HG02763 (cell line): ENCODE measurements at regions not wholly inside any gene's neighbourhood (a gene's known extent, or its start where the extent isn't known, plus 50 kb on each side); places are given as distances from the start of the nearest gene placed in this dataset.
"Not testable (repeated sequence)": the region's sequence is repeated elsewhere in the genome, so short reads cannot be mapped to it uniquely, and the experiment has no call there.

Experiments used
- ATAC-seq: cut with Tn5 transposase; IDR thresholded peaks from one replicate; pipeline ENCODE4 v1.9.1; 2021; ENCODE audit warnings: mild to moderate bottlenecking, moderate library complexity; ENCODE audit not compliant: unreplicated experiment

DNA sequence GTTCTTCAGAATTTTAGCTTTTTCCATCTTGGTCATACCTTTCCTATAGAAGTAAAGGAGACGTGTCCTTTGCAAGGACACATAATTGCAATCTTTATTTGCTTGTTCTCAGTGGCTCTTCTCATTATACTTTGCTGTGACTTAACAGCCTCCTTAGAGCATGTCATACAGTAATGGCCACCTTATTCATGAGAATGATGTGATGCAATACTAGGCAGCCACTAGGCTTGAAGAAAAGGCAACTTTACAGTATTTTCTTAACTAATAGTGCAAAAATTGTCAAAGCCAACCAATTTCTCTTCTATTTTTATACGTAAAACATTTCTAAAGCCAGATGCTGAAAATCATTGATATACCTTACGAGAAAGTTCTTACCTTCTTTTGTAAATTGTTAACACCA, 1296.8 kb upstream of the EYS start:
- ATAC-seq: no peak

DNA sequence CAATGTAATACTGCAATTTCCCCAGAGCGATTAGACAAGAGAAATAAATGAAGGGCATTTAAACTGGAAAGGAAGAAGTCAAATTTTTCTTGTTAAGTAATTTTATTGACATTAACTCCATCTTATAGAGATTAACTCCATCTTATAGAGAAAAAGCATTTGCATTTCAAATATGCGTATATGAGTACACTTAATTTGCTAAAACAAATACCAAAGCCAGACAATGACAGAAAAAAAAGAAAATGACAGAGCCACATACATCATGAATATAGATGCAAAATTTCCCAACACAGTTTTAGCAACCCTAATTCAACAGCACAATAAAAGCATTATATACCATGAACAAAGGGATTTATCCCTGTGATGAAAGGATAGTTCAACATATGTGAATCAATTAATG, 1293.1 kb upstream of the EYS start:
- no peak for ATAC-seq

DNA sequence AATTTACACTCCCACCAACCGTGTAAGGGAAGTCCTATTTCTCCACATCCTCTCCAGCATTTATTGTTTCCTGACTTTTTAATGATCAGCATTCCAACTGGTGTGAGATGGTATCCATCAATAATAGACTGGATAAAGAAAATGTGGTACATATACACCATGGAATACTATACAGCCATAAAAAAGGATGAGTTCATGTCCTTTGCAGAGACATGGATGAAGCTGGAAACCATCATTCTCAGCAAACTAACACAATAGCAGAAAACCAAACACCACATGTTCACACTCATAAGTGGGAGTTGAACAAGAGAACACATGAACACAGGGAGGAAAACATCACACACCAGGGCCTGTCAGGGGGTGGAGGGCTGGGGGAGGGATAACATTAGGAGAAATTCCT, 1290.6 kb upstream of the EYS start:
- ATAC-seq: not testable (repeated sequence)

DNA sequence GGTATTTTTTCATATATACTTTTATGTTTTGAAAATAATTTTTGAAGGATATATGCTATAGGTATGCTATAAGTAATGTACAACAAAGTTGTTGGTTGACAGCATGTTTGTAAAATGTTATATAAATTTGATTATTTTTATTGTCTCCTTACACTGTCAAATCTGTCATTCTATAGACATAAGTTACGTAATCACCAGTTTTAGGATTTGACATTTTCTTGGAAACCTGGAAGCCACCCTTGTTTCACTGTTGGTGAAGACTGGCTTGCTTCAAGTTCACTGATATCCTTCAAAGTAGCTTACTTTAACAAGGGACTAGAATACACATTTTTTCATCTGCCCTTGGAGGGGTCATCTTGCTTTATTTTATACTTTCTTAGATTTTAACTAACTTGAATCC, 1288.6 kb upstream of the EYS start:
- ATAC-seq: no peak

DNA sequence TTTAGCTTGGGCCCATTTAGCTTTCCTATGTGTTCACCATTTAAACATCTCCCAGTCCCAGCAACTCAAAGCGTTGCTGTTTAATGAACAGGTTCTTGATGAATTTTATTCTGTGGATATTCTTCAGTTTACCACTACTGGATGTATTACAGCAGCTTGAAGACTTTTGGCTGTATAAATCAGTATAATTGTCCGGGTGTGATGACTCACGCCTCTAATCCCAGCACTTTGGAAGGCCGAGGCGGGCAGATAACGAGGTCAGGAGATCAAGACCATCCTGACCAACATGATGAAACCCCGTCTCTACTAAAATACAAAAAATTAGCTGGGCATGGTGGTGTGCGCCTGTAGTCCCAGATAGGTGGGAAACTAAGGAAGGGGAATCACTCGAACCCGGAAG, 1286.7 kb upstream of the EYS start:
- ATAC-seq: not testable (repeated sequence)

DNA sequence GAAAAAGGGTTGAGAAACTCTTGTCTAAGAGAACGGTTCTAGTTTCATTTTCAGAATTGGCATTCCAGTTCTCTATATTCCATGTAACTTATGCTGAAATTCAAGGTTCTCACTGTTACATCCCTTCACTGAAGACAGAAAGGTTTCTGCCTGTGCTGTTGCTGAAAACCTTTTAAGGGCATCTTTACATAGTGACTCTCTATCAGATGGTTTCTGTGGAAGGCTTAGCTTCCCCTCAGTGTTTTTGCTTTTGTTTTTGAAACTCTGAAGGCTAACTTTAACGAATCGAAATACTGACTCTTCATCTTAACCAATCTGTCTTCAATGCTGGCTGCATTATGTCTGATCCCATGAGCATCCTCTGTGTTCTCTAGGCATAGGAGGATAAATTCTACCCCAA, 1286.2 kb upstream of the EYS start:
- no peak for ATAC-seq

DNA sequence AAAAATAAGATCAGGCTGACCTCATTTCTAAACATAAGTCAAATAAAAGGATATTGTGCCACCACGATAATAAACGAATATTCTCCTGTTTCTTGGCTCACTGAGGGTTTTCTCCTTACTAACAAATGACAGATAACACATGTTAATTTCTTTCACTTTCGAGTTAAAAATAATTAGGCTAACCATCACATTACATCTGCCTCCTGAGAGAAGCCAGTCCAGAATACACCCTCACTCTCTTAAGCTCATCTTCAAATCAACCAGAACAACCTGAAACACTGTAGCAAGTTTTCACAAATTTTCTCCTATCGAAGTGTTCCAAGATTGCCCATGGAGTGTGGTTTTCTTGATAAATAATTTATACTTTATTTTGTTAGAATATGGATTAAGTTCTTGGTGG, 1285.6 kb upstream of the EYS start:
- ATAC-seq: no peak

DNA sequence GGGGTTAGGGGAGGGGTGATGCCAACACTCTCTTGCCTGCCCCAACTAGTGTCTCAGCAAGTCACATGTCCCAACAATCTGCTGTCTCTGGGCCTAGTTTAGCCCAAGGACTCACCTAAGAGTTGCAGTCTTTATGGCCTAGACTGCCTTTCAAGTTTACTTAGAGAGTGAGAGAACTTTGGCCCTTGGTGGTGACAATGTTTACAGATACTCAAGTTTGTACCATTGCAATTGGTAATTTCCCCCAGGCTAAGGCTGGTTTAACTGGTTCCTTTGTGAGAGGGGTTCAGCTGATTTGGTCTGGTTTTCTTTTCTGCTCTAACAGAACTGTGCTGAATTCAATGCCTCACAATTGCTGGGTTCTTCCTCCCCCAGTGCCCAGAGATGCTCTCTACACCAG, 1279.9 kb upstream of the EYS start:
- no peak for ATAC-seq

DNA sequence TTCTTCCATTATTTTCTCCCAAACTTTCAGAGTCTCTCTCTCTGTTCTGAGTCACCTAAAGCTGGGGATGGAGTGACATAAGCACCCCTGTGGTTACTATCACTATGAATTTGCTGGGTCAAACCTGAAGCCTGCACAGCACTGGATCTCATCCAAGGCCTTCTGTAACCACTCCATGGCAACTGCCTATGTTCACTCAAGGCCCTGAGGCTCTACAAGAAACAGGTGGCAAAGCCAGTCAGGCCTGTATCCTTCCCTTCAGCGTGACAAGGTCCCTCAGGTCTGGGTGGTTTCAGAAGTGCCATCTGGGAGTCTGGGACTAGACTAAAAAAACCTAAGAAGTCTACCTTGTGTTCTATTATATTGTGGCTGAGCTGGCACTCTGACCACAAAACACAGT, 1278.8 kb upstream of the EYS start:
- no peak for ATAC-seq

DNA sequence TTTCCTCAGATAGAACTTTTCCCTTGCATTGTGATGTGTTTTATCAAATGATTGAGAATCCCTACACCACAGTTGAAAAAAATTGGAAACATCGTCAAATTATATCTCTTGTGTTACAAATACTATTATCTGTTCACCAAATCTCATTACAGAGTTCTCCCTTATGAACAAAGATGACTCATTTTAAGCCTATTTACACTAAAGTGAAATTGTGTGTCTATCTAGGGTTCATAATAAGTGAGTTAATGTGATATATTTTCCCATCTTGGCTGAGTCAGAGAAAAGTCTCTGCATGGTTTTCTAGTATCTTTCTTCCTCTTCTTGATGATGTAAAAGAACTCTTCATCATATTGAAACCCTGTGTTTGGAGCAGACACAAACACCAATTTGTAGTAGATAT, 1263.3 kb upstream of the EYS start:
- ATAC-seq: no peak

DNA sequence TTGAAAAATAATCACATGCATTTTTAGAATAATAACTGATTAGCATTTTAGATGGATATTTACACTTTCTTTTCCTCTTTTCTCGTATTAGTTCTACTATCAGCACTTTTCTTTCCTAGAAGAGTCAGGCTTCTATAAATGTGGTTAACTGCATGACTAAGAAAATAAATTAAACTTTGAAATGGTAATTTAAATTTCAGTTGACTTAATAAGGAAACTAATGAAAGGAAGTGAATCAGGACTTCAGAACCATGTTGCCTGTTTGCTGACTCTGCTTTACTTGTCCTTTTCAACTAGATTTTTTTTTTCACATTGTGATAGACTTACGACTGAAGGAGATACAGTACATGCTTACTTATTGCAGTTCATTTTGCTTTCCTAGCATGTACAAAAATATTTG, 1258.2 kb upstream of the EYS start:
- no peak for ATAC-seq

DNA sequence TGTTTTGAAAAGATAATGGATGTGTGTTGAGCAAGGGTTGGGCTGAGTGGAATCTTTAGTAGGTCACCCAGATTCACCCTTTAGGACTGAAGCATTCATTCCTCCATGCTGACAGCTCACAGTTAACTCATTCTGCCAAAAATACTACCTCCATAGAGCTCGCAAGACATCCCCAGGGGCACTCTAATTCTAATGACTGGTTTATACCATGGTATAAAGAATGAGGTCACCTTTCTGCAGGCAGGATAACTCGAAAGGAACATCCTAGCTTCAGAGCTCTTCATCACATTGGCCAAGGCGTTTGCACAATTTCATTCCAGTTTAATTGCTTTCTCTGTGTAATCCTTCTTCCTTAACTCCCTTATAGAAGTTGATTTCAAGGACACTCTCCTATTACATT, 1257.2 kb upstream of the EYS start:
- ATAC-seq: no peak

DNA sequence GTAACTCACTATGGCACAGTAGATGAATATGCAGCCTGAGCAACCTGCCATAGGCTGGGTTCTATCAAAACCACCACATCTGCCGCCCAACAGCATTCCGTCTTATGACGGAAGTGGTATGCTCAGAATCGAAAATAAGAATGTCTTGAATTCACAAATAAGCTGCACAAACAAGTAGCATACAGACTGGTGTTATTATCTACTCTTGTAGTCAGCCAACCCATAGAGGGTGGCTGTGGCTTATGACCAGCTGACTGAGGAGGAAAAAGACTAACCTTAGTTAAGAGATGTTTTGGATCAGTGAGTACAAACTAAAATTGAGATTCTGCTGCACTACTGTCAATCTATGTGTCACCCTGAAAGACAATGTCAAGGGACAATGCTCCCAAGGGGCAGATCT, 1255.1 kb upstream of the EYS start:
- ATAC-seq: no peak

DNA sequence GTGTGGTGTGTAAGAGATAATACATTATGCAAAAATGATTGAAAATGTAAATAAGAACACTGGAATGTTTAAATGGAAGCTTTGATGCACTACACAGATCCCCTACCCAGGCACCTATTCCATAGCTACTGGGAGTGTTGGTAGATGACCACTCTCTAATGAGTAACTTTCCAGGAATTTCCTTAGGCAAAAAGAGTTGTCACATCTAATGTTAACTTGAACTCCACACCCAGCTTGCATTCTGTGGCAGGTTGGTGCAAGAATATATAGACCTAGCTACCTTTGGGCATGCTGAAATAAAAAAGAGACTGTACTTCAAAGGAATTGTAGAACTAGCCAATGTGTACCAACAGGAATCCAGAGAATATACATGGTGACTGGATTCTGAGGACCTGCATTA, 1254.2 kb upstream of the EYS start:
- no peak for ATAC-seq

DNA sequence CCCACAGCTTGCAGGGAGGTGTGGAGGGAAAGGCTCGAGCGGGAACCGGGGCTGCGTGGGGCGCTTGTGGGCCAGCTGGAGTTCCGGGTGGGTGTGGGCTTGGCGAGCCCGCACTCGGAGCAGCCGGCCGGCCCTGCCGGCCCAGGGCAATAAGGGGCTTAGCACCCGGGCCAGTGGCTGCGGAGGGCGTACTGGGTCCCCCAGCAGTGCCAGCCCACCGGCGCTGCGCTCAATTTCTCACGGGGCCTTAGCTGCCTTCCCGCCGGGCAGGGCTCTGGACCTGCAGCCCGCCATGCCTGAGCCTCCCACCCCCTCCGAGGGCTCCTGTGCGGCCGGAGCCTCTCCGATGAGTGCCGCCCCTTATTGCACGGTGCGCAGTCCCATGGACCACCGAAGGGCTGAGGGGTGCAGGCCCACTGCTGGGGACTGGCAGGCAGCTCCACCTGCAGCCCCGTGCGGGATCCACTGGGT, 1242.2 kb upstream of the EYS start:
- ATAC-seq: no peak

DNA sequence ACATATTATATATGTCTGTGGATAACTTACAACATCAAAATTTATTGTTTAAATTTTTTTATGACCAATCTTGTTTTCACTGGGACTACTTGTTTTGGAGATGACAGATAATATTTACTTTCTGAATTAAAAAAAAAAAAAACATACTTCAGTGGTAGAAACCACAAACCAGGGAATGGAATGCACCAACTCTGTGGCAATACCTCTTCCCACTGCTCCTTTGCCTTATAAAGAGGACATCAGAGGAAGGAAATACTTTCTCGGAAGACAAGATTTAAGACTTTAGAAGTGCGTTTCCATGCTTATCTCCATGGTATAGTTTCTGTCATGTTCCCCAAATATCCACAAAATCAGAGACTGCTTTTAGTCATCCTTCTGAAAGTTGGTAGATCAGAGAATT, 1241.1 kb upstream of the EYS start:
- no peak for ATAC-seq

DNA sequence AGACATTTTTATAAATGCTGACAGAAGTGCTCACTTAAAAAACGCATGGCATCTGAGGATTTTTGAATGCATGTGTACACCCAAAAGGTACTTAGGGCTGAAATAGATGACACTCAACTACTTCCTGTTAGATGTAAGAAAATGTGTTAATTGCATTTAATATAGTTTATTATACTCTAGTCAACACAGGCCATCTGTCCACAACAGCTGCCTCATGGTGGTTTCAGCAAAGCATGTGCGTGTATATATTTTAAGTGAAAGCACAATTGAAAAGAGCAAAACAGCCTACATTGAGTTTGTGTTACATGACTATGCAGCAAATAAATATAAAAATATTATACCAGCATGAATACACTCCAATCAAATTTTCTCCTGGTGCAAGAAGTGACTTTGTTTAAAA, 1233.0 kb upstream of the EYS start:
- no peak for ATAC-seq

DNA sequence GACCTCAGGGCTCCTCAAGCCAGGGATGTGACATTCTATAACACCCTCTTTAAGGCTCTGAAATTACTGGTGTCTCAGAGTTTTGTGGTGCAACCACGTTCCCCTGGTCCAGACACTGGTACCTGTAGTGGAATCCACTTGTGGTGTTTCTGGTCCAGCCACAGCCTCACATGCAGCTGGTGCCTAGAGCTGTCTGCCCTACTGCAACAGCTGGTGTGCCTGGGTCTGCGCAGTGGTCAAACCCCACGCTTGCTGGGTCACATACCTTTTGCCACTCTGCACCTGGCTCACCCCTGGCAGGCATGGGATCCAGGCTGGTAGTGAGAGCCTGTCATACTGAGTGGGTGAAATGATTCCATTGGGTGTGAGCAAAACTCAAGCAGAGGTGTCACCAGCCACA, 1230.2 kb upstream of the EYS start:
- no peak for ATAC-seq

DNA sequence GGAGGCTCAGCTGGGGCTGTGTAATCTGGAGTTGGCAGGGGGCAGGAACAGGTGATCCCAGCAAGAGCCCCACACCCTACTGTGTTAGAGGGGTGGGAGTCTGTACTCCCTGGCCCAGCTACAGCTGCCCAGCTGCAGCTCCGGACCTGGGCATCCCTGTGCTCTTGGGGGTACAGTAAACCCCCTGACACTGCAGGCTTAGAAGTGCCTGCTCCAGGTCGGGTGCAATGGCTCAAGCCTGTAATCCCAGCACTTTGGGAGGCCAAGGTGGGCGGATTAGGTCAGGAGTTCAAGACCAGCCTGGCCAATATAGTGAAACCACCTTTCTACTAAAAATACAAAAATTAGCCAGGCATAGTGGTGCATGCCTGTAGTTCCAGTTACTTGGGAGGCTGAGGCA, 1228.6 kb upstream of the EYS start:
- ATAC-seq: no peak

DNA sequence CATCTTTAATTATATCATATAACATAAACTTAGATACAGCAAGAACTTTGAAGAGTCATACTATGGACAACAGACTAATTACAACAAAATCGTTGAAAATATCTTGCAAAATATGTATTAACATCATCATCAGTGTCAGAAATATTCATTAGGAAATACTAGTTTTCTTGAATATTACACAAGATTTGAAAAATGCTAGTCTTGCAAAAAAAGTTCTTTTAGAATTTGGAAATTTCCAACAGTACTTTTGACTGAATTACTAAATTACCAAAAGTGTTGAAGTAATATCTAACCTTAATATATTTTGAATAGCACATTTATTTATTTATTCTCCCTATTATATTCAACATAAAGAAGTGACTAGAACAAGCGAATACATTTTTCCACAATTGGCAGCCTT, 1224.8 kb upstream of the EYS start:
- no peak for ATAC-seq

DNA sequence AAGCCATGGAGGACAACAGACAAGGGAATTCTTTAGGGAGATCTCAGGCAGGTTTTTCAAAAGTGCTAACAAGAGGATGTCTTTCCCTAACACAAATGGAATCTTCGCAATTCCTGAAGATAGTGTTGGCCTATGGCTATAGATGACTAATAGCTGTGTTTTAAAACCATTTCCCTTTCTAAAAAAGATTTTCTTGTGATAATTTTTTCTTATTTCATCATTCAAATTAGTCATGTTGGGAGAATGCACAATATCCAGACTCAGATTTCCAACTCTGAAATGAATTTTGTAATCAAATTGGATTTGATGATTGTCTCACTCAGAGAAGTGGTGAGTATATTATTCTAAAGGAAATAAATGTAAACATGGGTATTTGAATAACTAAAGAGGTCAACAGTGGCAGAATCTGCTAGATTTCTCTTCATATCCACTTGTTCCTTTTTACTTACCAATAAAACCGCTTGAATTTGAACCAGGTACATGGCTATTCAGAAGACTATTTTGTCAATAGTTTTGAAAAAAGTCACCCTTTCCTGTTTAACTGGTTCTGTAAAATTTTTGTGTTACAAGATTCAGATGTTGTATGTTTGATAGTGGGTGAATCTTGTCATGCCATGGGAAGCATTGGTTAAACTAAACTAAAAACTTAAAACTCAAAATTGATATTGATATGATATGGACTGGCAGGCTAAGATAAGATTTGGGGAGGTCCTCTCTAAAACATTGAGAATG, 1223.7 kb upstream of the EYS start:
- ATAC-seq: no peak

DNA sequence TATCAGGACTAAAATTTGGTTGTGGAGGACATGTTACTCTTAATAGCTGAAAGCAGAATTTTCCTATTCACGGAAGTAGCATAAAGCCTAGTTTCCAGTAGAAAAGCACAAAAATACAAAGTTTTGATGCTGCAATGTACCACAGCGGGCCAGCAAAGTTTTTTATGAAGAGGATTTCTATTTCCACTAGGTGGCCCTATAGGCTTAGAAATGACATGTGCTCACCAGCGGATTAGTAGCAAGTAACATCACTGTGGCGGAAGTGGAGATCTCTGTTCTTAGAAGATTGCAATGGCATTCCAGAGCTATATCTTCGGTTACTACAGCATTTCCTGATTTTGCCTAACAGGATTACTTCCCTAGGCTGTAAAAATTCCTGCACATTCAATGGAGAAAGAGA, 1219.0 kb upstream of the EYS start:
- no peak for ATAC-seq

DNA sequence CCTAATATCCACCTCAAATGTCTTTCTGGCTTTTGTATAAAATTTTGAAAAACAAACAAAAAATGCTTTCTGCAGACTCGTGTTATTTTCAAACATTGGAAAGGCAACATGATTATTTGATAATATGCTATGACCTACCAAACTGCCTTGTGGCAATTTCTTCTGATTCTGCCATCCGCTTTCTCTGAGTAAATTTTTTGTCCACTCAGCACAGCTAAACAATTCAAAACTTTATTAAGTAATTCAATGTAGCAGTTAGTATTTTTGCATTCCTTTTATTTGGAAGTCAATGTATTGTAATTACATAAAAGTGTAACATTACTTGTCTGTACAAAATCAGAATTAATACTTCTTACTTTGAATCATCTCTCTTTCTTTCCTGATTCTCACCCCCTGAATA, 1206.6 kb upstream of the EYS start:
- no peak for ATAC-seq
